NCI-H1930 (cell line): ENCODE measurements at regions not wholly inside any gene's neighbourhood (a gene's known extent, or its start where the extent isn't known, plus 50 kb on each side); places are given as distances from the start of the nearest gene placed in this dataset.
"Not testable (repeated sequence)": the region's sequence is repeated elsewhere in the genome, so short reads cannot be mapped to it uniquely, and the experiment has no call there.

ENCODE experiments used
- DNase-seq, 2 experiments: peaks; one replicate each; lab custom pipeline; 2025; lab: John Stamatoyannopoulos, UW

- no peak for DNase-seq
Observed at GRCh38 chr5:3484836-3485235, 110.8 kb upstream of the IRX1 start.

- no peak for DNase-seq
Observed at GRCh38 chr5:3481175-3481574, 114.5 kb upstream of the IRX1 start.

GRCh38 chr5:3475674-3476073 is 120.0 kb upstream of the IRX1 start:
- DNase-seq = no peak

- no peak for DNase-seq
Observed at GRCh38 chr5:3466392-3466791, 129.2 kb upstream of the IRX1 start.

- no peak for DNase-seq
Observed at GRCh38 chr5:3460416-3460815, 135.2 kb upstream of the IRX1 start.

GRCh38 chr5:3456121-3456681 is 139.4 kb upstream of the IRX1 start:
- DNase-seq = no peak

GRCh38 chr5:3454028-3454427 is 141.6 kb upstream of the IRX1 start:
- DNase-seq = not testable (repeated sequence)

- DNase-seq = no peak
Observed at GRCh38 chr5:3452622-3453021, 143.0 kb upstream of the IRX1 start.

GRCh38 chr5:3451961-3452360 is 143.7 kb upstream of the IRX1 start:
- DNase-seq = no peak

- DNase-seq = no peak
Observed at GRCh38 chr5:3449481-3449880, 146.2 kb upstream of the IRX1 start.

- DNase-seq = no peak
Observed at GRCh38 chr5:3446410-3446809, 149.2 kb upstream of the IRX1 start.

GRCh38 chr5:3445517-3445916 is 150.1 kb upstream of the IRX1 start:
- not testable (repeated sequence) for DNase-seq

- DNase-seq = no peak
Observed at GRCh38 chr5:3432135-3432534, 163.5 kb upstream of the IRX1 start.

- DNase-seq = peak in 1 of 2 experiments; percentile 28
Observed at GRCh38 chr5:3430691-3431090, 164.9 kb upstream of the IRX1 start.

GRCh38 chr5:3429962-3430361 is 165.7 kb upstream of the IRX1 start:
- no peak for DNase-seq

- DNase-seq = peak; percentile 83 to 90
Observed at GRCh38 chr5:3428334-3428733, 167.3 kb upstream of the IRX1 start.

GRCh38 chr5:3424946-3425345 is 170.7 kb upstream of the IRX1 start:
- DNase-seq = no peak

- no peak for DNase-seq
Observed at GRCh38 chr5:3417376-3417943, 178.2 kb upstream of the IRX1 start.

GRCh38 chr5:3414371-3414770 is 181.3 kb upstream of the IRX1 start:
- no peak for DNase-seq

- DNase-seq = no peak
Observed at GRCh38 chr5:3412146-3412545, 183.5 kb upstream of the IRX1 start.

- DNase-seq = no peak
Observed at GRCh38 chr5:3411363-3411762, 184.3 kb upstream of the IRX1 start.

- no peak for DNase-seq
Observed at GRCh38 chr5:3401635-3402034, 194.0 kb upstream of the IRX1 start.

- no peak for DNase-seq
Observed at GRCh38 chr5:3400659-3401058, 195.0 kb upstream of the IRX1 start.

- DNase-seq = peak; percentile 28 to 37
Observed at GRCh38 chr5:3394891-3395599, 200.6 kb upstream of the IRX1 start.
